ENCODE measurements at regions not wholly inside any gene's neighbourhood (a gene's known extent, or its start where the extent isn't known, plus 50 kb on each side); places are given as distances from the start of the nearest gene placed in this dataset.

GRCh38 chr22:49234459-49234858 lies 593.2 kb downstream of the BRD1 start:
- TF ChIP-seq POU2F2 (IDR thresholded peaks at IDR 0.05; ENCODE audit: low read depth, low read length) (no peak), POLR2AphosphoS5 (IDR thresholded peaks at IDR 0.05; ENCODE audit: low read depth, low read length) (no peak), POLR2A (IDR thresholded peaks at IDR 0.05; ENCODE audit: low read depth, low read length) (no peak), PAX5 (IDR thresholded peaks at IDR 0.05; ENCODE audit: insufficient read depth, low read length, severe bottlenecking) (no peak)

Measured in GM12891 (cell line).